SK-N-SH treated with all-trans-retinoic acid at 6 μM for 48 hours (cell line): ENCODE measurements at regions not wholly inside any gene's neighbourhood (a gene's known extent, or its start where the extent isn't known, plus 50 kb on each side); places are given as distances from the start of the nearest gene placed in this dataset.

ENCODE experiments used
- RARB ChIP-seq: fragments of 250-450 bp; sonication (Bioruptor Pico); IDR thresholded peaks from 2 replicates; pipeline ENCODE4 v1.8.0; 2021; ENCODE audit warnings: mild to moderate bottlenecking, moderate library complexity
- ZC3H10 ChIP-seq: fragments of 250-450 bp; sonication (Bioruptor Pico); IDR thresholded peaks from 2 replicates; pipeline ENCODE4 v1.5.1; 2021; ENCODE audit warnings: mild to moderate bottlenecking, moderate library complexity
- ZFP3 ChIP-seq: fragments of 250-450 bp; sonication (Bioruptor Pico); IDR thresholded peaks from 2 replicates; pipeline ENCODE4 v1.5.0; 2020; ENCODE audit warnings: mild to moderate bottlenecking, moderate library complexity
- TF ChIP-seq, protein P1 (sequence below): fragments of 250-450 bp; sonication (Bioruptor Pico); IDR thresholded peaks from 2 replicates; pipeline ENCODE4 v1.8.0; 2021; ENCODE audit warnings: low read depth, mild to moderate bottlenecking, moderate library complexity, borderline replicate concordance

DNA sequence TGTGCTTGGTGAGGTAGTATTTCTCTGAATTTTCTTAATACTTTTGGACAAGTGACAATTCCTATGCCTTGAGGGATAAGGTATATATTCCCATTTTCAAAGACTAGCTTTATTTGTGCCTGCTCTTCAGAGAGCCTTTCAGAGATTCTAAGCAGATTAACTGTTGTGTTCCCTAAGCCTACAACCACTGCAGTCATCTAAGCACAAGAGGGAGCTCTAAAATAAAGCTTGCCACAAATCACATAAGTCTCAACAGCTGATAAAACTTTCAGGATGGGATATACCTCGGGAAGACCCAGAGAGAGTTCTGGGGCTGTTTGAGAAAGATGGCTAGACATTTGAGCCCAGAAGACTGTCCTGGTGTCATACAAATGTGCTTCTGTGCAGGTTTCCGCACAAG, 157.3 kb downstream of the CYLC2 start:
- TF ChIP-seq, protein P1, sequence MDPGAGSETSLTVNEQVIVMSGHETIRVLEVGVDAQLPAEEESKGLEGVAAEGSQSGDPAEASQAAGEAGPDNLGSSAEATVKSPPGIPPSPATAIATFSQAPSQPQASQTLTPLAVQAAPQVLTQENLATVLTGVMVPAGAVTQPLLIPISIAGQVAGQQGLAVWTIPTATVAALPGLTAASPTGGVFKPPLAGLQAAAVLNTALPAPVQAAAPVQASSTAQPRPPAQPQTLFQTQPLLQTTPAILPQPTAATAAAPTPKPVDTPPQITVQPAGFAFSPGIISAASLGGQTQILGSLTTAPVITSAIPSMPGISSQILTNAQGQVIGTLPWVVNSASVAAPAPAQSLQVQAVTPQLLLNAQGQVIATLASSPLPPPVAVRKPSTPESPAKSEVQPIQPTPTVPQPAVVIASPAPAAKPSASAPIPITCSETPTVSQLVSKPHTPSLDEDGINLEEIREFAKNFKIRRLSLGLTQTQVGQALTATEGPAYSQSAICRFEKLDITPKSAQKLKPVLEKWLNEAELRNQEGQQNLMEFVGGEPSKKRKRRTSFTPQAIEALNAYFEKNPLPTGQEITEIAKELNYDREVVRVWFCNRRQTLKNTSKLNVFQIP = no peak
- TF ChIP-seq RARB (CRISPR knock-in tag) (no peak), ZC3H10 (CRISPR knock-in tag) (no peak), ZFP3 (no peak)
